Activated T-cell treated with anti-CD3 and anti-CD28 coated beads for 24 hours (primary cell): ENCODE measurements at regions not wholly inside any gene's neighbourhood (a gene's known extent, or its start where the extent isn't known, plus 50 kb on each side); places are given as distances from the start of the nearest gene placed in this dataset.

Source experiments
- DNase-seq: peaks from one replicate; pipeline ENCODE4 v3.0.0-alpha.2; 2020; ENCODE audit warnings: low read depth

- DNase-seq = no peak
Observed at GRCh38 chr6:169965657-169966311, 214.4 kb downstream of the ERMARD start.

- DNase-seq = no peak
Observed at GRCh38 chr6:169965239-169965638, 213.8 kb downstream of the ERMARD start.

DNA sequence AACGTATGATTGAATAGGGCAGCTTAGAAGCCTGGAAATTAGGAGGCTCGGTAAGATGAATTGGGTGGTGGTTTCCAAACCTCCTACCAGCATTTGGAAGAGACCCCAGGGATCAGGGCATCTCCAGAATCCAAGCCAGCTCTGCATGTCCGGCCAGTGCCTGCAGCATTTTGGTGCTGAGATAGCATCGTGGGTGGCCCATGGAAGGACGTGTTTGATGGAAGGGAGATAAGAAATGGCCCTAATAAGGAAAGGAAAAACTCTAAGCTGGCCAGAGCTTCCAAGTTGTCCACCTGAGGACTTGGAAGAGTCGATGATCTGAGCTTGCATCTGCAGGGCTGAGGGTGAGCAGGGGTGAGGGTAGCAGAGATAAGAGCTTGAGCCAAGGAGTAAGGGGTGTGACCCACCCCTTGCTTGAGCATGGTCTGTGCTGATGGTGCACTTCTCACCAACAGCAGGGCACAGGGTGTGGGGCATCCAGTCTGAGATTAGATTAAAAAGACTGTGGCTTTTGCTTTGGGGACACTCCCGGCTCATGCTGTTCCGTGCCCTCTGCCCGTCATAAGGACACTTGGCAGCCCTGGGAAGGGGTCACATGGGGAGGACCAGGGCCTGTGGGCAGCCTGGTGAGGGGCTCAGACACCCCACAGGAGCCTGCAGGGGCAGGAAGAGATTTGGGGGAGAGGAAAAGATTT lies 213.2 kb downstream of the ERMARD start:
- DNase-seq = no peak

DNA sequence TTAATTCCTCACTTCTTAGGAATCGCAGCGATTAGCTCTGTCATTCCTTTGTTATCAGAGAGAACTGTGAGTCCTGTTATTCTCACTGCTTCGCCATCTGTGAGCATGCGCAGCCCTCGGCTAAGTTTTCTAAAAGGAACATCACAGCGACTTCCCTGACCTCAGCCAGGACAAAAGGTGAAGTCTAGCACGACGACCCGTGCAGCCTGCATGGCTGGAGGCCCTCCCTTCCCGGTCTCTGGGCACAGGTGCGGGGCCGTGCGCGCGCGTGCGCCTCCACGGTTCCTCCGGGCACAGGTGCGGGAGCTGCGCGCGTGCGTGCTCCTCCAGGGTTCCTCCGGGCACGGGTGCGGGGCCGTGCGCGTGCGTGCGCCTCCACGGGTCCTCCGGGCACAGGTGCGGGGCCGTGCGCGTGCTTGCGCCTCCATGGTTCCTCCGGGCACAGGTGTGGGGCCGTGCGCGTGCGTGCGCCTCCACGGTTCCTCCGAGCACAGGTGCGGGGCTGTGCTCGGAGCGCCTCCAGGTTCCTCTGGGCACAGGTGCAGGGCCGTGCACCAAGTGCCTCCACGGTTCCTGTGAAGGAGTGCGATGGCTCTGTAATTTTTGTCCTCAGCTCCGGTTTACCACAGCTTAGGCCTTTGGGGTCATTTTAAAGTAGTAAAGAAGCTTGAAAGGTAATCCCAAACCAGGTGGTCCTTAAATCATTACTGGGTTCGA lies 212.3 kb downstream of the ERMARD start:
- DNase-seq = no peak

GRCh38 chr6:169962604-169963469 lies 211.4 kb downstream of the ERMARD start:
- DNase-seq = no peak

- DNase-seq = no peak
Observed at GRCh38 chr6:169961772-169962561, 210.5 kb downstream of the ERMARD start.

- no peak for DNase-seq
Observed at GRCh38 chr6:169960886-169961611, 209.6 kb downstream of the ERMARD start.

DNA sequence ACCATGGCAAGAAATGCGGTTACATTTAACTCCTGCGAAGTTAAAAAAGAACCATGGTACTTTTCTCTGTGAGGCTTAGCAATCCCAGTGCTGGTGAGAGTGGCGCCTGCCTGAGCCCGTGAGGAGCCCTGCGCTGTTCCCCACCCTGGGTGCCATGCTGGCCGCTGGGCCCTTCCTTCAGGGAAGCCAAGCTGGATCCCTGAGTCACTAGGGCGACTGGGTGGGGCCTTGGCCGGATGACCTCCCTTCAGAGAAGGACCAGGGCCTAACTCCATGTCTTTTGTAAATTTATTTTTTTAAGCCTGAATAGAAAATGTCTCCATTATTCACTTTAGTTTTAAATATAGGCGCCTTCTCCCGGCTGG lies 209.1 kb downstream of the ERMARD start:
- DNase-seq = no peak

- DNase-seq = no peak
Observed at GRCh38 chr6:169960003-169960344, 208.6 kb downstream of the ERMARD start.

DNA sequence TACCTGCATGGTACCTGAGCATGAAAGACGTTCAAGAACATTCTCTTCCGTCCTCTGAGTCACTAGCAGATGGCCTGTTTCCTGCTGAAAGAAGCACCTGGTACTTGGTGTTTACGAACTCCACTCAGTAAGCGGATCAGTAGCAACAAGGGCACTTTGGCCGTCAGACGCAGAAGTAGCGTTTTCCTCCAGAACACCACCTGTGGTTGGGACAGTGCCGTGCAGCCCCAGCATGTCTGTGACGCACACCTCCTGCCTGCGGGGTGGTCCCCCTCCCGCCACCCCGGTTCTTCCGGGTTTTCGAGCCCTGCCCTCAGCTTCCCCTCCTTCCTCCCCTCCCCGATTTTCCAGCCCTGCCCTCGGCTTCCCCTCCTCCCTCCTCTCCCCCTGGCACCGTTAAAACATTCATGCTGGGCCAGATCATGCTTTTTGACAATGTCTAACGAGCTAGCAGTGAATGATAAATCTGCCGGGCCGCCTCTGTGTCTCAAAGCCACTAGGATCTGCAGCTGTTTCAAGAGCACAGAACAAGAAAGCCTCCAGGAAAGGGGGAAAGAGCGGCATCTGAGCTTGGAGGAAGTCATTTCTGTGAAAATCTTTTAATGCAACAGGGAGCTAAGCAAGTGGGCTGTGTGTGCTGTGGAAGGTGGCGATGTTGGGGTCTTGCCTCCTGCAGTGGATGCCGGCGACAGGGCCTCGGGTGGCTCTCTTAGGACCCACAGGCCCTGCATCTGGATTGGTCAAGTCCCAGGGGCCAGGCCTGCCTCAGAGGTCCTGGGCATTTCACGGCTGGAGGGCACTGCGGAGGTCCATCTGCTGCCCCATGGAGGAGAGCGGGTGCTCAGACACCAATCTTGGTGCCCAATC lies 207.9 kb downstream of the ERMARD start:
- DNase-seq = peak; percentile 16

- no peak for DNase-seq
Observed at GRCh38 chr6:169958510-169958909, 207.1 kb downstream of the ERMARD start.

GRCh38 chr6:169957351-169957963 lies 206.0 kb downstream of the ERMARD start:
- DNase-seq = no peak

GRCh38 chr6:169956580-169956979 lies 205.2 kb downstream of the ERMARD start:
- no peak for DNase-seq

GRCh38 chr6:169955731-169956437 lies 204.5 kb downstream of the ERMARD start:
- no peak for DNase-seq

GRCh38 chr6:169954977-169955376 lies 203.6 kb downstream of the ERMARD start:
- DNase-seq = no peak

DNA sequence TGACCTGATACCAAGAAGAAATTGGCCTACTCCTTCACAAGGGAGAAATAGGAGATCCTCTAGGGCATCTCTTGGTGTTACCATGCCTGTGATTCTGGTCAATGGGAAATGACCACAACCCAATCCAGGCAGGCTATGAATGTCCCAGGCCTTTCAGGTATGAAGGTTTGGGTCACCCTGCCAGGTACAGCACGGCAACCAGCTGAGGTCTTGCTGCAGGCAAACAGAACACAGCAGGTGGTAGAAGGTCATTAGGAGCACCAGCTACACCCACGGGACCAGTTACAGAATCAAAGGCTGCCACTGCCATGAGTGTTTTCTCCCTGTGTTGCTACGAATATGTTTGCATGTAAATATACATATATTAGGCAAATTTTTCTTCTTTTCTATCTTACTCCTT lies 202.3 kb downstream of the ERMARD start:
- DNase-seq = no peak

GRCh38 chr6:169950558-169950957 lies 199.1 kb downstream of the ERMARD start:
- no peak for DNase-seq

DNA sequence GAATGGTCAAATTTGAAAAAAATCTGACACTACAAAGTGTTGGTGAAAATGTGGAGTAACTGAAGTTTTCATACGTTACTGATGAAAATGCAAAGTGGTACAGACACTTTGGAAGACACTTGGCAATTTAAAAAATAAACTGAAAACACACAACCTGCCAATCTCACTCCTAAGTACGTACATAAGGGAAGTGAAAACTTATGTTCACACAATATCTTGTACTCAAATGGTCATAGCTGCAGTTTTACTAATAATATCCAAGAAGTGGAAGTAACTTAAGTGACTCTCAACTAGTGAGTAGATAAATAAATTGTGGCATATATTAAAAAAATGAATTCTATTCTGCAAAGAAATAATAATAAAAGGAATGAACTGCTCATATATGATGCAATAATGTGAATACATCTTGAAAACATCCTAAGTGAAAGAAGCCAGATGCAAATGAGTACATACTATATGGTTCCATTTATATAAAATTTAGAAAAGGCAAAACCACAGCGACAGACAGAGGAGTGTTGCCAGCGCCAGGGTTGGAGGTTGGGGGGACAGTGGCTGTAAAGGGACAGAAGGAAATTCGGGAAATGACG lies 198.2 kb downstream of the ERMARD start:
- DNase-seq = no peak
